ENCODE measurements at regions not wholly inside any gene's neighbourhood (a gene's known extent, or its start where the extent isn't known, plus 50 kb on each side); places are given as distances from the start of the nearest gene placed in this dataset.

DNA sequence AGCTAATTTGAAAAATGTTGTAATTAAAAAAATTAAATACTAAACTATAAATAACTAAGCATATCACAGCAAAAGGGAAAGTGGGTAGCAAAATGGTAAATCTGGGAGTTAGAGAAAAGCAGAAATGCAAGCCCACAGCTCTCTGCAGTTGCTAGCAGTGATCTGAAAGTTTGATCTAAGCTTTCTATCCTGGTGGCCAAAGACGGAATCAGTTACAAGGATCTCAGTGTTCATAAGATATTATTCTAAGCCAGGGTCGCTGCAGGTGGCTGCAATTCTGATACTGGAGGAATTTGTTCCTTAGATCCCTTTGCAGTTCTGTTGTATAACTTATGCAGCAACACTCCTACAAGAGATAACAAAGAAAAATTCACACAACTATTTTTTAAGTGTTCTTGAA is 363.7 kb downstream of the SETD4 start:
- no peak for TF ChIP-seq POLR2A (IDR thresholded peaks at IDR 0.05; ENCODE audit: low read length)
- no peak for TF ChIP-seq GATA1 (IDR thresholded peaks at IDR 0.05; ENCODE audit: low read depth, low read length)

Data from erythroblast (primary cell).